Endothelial cell of umbilical vein (primary cell): ENCODE measurements at regions not wholly inside any gene's neighbourhood (a gene's known extent, or its start where the extent isn't known, plus 50 kb on each side); places are given as distances from the start of the nearest gene placed in this dataset.

Experiments
- BruUV-seq: library from RNA; stranded (reverse); fragments of 400-500 nt; replicated peaks from 2 replicates; lab custom pipeline; 2021; lab: Mats Ljungman, UMichigan
- CTCF ChIA-PET: fragments of 300-600, 350-600 bp; sonication (Branson Sonifier 250); formaldehyde crosslinking; loops from one replicate; lab custom pipeline; 2021; ENCODE audit warnings: antibody characterized with exemption, inconsistent platforms; lab: Charles Lee
- POLR2A ChIA-PET: fragments of 300-600, 350-600 bp; sonication (Branson Sonifier 250); formaldehyde crosslinking; loops from one replicate; lab custom pipeline; 2021; ENCODE audit warnings: antibody characterized with exemption, inconsistent platforms; lab: Charles Lee
- DNase-seq: peaks from one replicate; pipeline ENCODE4 v3.0.0-alpha.2; 2011; ENCODE audit warnings: low read depth, low spot score
- FAIRE-seq: peaks from 2 replicates; lab custom pipeline; 2011; peaks lifted over from hg19 to GRCh38; lab: Jason Lieb, UNC
- H2AFZ ChIP-seq: 2 replicates; pipeline ENCODE4 v1.6.0; 2012; ENCODE audit warnings: low read depth, low read length, control low read depth, inconsistent platforms
- H3K27ac ChIP-seq: 2 replicates; pipeline ENCODE4 v1.5.1; 2011; ENCODE audit warnings: low read depth, mild to moderate bottlenecking, control low read depth, low read length, moderate library complexity; ENCODE audit not compliant: insufficient read depth
- H3K27me3 ChIP-seq, 2 experiments: 2 replicates each; pipeline versions ENCODE4 v1.6.0 to v1.6.1; 2011; ENCODE audit warnings: low read length in 2 of 2, mixed read lengths in 1 of 2; ENCODE audit not compliant: control insufficient read depth in 2 of 2, insufficient read depth in 2 of 2
- H3K36me3 ChIP-seq, 2 experiments: 2 replicates in 1 of 2; 3 replicates in 1 of 2; pipeline ENCODE4 v1.5.1; 2011; ENCODE audit warnings: low read length in 2 of 2, mild to moderate bottlenecking in 1 of 2, moderate library complexity in 1 of 2; ENCODE audit not compliant: control insufficient read depth in 2 of 2, insufficient read depth in 2 of 2; ENCODE audit errors: extremely low read depth in 1 of 2
- H3K4me1 ChIP-seq: 3 replicates; pipeline ENCODE4 v1.5.1; 2011; ENCODE audit warnings: mild to moderate bottlenecking, low read length; ENCODE audit not compliant: control insufficient read depth, insufficient read depth; ENCODE audit errors: extremely low read depth
- H3K4me2 ChIP-seq: 2 replicates; pipeline ENCODE4 v1.6.1; 2011; ENCODE audit warnings: low read length, control low read depth, mixed read lengths; ENCODE audit not compliant: insufficient read depth
- H3K4me3 ChIP-seq, 3 experiments: fragments of 200-600 bp in 1 of 3; sonication (generic), shearing (Covaris generic) in 1 of 3; replicated peaks in 1 of 3; 2 replicates each; pipeline ENCODE4 v1.5.1; 2011 to 2016; ENCODE audit warnings: control low read depth in 3 of 3, low read length in 3 of 3, mild to moderate bottlenecking in 2 of 3, inconsistent platforms in 1 of 3, low read depth in 1 of 3, moderate library complexity in 1 of 3; ENCODE audit not compliant: insufficient read depth in 1 of 3
- H3K79me2 ChIP-seq: 2 replicates; pipeline ENCODE4 v1.6.0; 2012; ENCODE audit warnings: low read length, inconsistent platforms; ENCODE audit not compliant: control insufficient read depth, insufficient read depth
- H3K9ac ChIP-seq: replicated peaks from 2 replicates; pipeline ENCODE3; 2011; ENCODE audit warnings: low read length, control low read depth; ENCODE audit not compliant: insufficient read depth; ENCODE audit errors: extremely low read depth
- H3K9me1 ChIP-seq: replicated peaks from 3 replicates; pipeline ENCODE4 v1.6.0; 2011; ENCODE audit warnings: mild to moderate bottlenecking, low read length; ENCODE audit not compliant: control insufficient read depth, insufficient read depth; ENCODE audit errors: extremely low read depth
- H3K9me3 ChIP-seq: replicated peaks from 2 replicates; pipeline ENCODE4 v1.5.1; 2012; ENCODE audit warnings: low read length, inconsistent platforms; ENCODE audit not compliant: control insufficient read depth, insufficient read depth
- H4K20me1 ChIP-seq: replicated peaks from 2 replicates; pipeline ENCODE3; 2011; ENCODE audit warnings: mild to moderate bottlenecking, low read length; ENCODE audit not compliant: control insufficient read depth, insufficient read depth; ENCODE audit errors: extremely low read depth
- EZH2 ChIP-seq: IDR thresholded peaks from 2 replicates; pipeline ENCODE4 v1.6.1; 2012; ENCODE audit warnings: borderline replicate concordance, low read depth, mild to moderate bottlenecking, moderate library complexity, low read length, inconsistent platforms; ENCODE audit not compliant: severe bottlenecking
- FOS ChIP-seq: IDR thresholded peaks from 2 replicates; pipeline ENCODE4 v1.6.1; 2011; ENCODE audit warnings: mild to moderate bottlenecking, low read length, moderate library complexity, borderline replicate concordance; ENCODE audit not compliant: insufficient read depth
- GATA2 ChIP-seq: IDR thresholded peaks from 2 replicates; pipeline ENCODE4 v1.7.0; 2011; ENCODE audit warnings: low read depth, mild to moderate bottlenecking, moderate library complexity, mixed read lengths, low read length; ENCODE audit not compliant: insufficient read length, insufficient read depth
- JUN ChIP-seq: IDR thresholded peaks from 2 replicates; pipeline ENCODE4 v1.6.1; 2011; ENCODE audit warnings: borderline replicate concordance, low read depth; ENCODE audit not compliant: insufficient read length, insufficient read depth
- MYC ChIP-seq: IDR thresholded peaks from one replicate; pipeline ENCODE4 v1.6.1; 2011; ENCODE audit warnings: mild to moderate bottlenecking, low read depth, low read length
- POLR2A ChIP-seq: IDR thresholded peaks from 2 replicates; pipeline ENCODE4 v1.6.1; 2012; ENCODE audit warnings: low read depth, mild to moderate bottlenecking, control low read depth, low read length
- POLR2AphosphoS5 ChIP-seq: IDR thresholded peaks from 2 replicates; pipeline ENCODE4 v1.6.1; 2012; ENCODE audit warnings: low read depth, mild to moderate bottlenecking, control low read depth, low read length, moderate library complexity; ENCODE audit not compliant: insufficient read depth
- dilution Hi-C: fragments of 300-500 bp; cut with MboI; formaldehyde crosslinking; loops from one replicate; pipeline ENCODE4 v1.15.0; 2019; ENCODE audit warnings: low sequenced_read_pairs; ENCODE audit not compliant: extremely low pct_ligation_motif_present
- intact Hi-C: fragments of 100-400 bp; cut with micrococcal nuclease; formaldehyde crosslinking; loops from one replicate; pipeline ENCODE4 v1.10.0; 2022
- TF ChIP-seq, protein P1 (sequence below): IDR thresholded peaks from 2 replicates; pipeline ENCODE4 v1.6.1; 2011; ENCODE audit not compliant: insufficient read depth, insufficient read length
- TF ChIP-seq, protein P2 (sequence below), 2 donors: IDR thresholded peaks; 1 replicate in 1 of 2; 2 replicates in 1 of 2; pipeline ENCODE4 v1.5.1; 2011; ENCODE audit warnings: low read length in 2 of 2, mild to moderate bottlenecking in 2 of 2, moderate library complexity in 2 of 2, control low read depth in 1 of 2, inconsistent platforms in 1 of 2, low read depth in 1 of 2; ENCODE audit not compliant: insufficient read depth in 1 of 2; ENCODE audit errors: extremely low read depth in 1 of 2

DNA sequence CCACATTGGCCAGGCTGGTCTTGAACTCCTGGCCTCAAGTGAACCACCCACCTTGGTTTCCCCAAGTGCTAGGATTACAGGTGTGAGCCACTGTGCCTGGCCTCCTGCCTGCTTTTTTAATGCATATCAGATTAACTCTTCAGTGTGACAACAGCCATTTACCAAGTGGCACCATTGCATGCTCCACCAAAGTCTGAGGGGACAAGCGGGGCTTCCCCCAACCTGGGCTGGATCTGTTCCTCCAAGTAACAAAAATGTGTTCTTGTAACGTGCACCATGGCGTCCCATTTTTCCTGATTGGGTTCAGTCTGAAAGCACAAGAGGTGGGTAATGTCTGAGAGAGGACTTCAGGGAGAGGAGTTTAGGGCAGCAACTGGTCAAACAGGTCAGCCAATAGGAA, 77.8 kb downstream of the TEX29 start:
- no peaks in the 10 kb centered on the region for H4K20me1 ChIP-seq
- H3K9me3 ChIP-seq: no peaks in the 10 kb centered on the region
- TF ChIP-seq, protein P1, sequence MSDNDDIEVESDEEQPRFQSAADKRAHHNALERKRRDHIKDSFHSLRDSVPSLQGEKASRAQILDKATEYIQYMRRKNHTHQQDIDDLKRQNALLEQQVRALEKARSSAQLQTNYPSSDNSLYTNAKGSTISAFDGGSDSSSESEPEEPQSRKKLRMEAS: no peak
- TF ChIP-seq EZH2 (no peak), GATA2 (no peak), JUN (no peak), MYC (no peak), POLR2A (no peak), POLR2AphosphoS5 (no peak), FOS (no peak)
- TF ChIP-seq, protein P2, sequence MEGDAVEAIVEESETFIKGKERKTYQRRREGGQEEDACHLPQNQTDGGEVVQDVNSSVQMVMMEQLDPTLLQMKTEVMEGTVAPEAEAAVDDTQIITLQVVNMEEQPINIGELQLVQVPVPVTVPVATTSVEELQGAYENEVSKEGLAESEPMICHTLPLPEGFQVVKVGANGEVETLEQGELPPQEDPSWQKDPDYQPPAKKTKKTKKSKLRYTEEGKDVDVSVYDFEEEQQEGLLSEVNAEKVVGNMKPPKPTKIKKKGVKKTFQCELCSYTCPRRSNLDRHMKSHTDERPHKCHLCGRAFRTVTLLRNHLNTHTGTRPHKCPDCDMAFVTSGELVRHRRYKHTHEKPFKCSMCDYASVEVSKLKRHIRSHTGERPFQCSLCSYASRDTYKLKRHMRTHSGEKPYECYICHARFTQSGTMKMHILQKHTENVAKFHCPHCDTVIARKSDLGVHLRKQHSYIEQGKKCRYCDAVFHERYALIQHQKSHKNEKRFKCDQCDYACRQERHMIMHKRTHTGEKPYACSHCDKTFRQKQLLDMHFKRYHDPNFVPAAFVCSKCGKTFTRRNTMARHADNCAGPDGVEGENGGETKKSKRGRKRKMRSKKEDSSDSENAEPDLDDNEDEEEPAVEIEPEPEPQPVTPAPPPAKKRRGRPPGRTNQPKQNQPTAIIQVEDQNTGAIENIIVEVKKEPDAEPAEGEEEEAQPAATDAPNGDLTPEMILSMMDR (IDR thresholded peaks at IDR 0.05; ENCODE audit: extremely low read depth in 1 of 2, insufficient read depth in 1 of 2, low read depth in 1 of 2, low read length in 2 of 2): no peak
- intact Hi-C loops (no loop called here), dilution Hi-C loops (no loop called here)
- DNase-seq: no peak
- H3K4me2 ChIP-seq: no peak overlapping the region
- POLR2A ChIA-PET: no interaction called here
- CTCF ChIA-PET: no interaction called here
- FAIRE-seq: no peak
- H3K9me1 ChIP-seq: no peaks in the 10 kb centered on the region
- H3K27me3 ChIP-seq: no peaks in the 10 kb centered on the region
- BruUV-seq: no TSS peak
- H3K4me3 ChIP-seq: no peak overlapping the region
- no peaks in the 10 kb centered on the region for H3K36me3 ChIP-seq
- H2AFZ ChIP-seq: no peak overlapping the region
- no peak overlapping the region for H3K9ac ChIP-seq
- H3K4me1 ChIP-seq: no peaks in the 10 kb centered on the region
- no peaks in the 10 kb centered on the region for H3K79me2 ChIP-seq
- no peak overlapping the region for H3K27ac ChIP-seq
